ENCODE measurements at regions not wholly inside any gene's neighbourhood (a gene's known extent, or its start where the extent isn't known, plus 50 kb on each side); places are given as distances from the start of the nearest gene placed in this dataset.
A peak's percentile ranks its signal among the peaks of the same experiment; 100 is the strongest.

DNA sequence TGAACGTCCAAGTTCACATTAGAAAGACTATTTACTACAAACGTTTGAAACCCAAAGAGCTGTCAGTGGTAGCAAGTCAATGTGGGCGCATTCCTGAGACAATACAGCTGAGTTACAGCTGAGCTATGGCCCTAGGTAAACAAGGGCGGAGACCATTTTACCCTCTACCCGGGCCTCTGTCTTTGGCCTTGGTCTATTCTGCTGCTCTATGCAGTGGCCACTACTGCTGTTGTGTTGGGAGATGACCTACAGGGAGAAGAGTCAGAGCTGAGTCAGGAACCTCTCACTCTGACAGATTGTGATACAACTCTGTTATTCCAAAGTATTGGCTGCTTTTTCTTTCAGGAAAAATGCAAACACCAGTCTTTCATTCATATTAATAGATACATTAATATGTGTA lies 700.6 kb downstream of the SEMA5A start:
- CTCF ChIA-PET = interaction anchor here (1.7 to 2.3 kb wide), 2 partner anchors 16 to 22 kb away, joined by 5 to 9 read pairs; no protein-coding TSS in a partner anchor
- dilution Hi-C loops (cut with MboI; ENCODE audit: extremely low pct_ligation_motif_present, low sequenced_read_pairs) (no loop called here), intact Hi-C loops (cut with micrococcal nuclease) (no loop called here)
- BruUV-seq (replicated peaks) = no TSS peak
- Histone ChIP-seq H2AFZ (ENCODE audit: low read depth, low read length) (peak overlapping the region; percentile 42), H3K9ac (replicated peaks; ENCODE audit: extremely low read depth, insufficient read depth, low read length) (no peak overlapping the region), H3K4me1 (ENCODE audit: control insufficient read depth, extremely low read depth, insufficient read depth, low read length) (peaks cover 4% of the 10 kb centered on the region), H3K79me2 (ENCODE audit: control insufficient read depth, insufficient read depth, low read length) (no peaks in the 10 kb centered on the region), H4K20me1 (replicated peaks; ENCODE audit: control insufficient read depth, extremely low read depth, insufficient read depth, low read length) (no peaks in the 10 kb centered on the region), H3K9me1 (replicated peaks; ENCODE audit: control insufficient read depth, extremely low read depth, insufficient read depth, low read length) (no peaks in the 10 kb centered on the region), H3K9me3 (replicated peaks; ENCODE audit: control insufficient read depth, insufficient read depth, low read length) (no peaks in the 10 kb centered on the region), H3K4me3 (replicated peaks in 1 of 3; ENCODE audit: insufficient read depth in 1 of 3, low read depth in 1 of 3, low read length in 3 of 3) (no peak overlapping the region), H3K4me2 (ENCODE audit: insufficient read depth, low read length) (no peak overlapping the region), H3K36me3 (ENCODE audit: control insufficient read depth in 2 of 2, extremely low read depth in 1 of 2, insufficient read depth in 2 of 2, low read length in 2 of 2) (no peaks in the 10 kb centered on the region), H3K27ac (ENCODE audit: insufficient read depth, low read depth, low read length) (no peak overlapping the region), H3K27me3 (ENCODE audit: control insufficient read depth in 2 of 2, insufficient read depth in 2 of 2, low read length in 2 of 2) (no peaks in the 10 kb centered on the region)
- POLR2A ChIA-PET = no interaction called here
- FAIRE-seq = peak; percentile 47
- TF ChIP-seq MYC (IDR thresholded peaks at IDR 0.05; ENCODE audit: low read depth, low read length) (no peak), JUN (IDR thresholded peaks at IDR 0.05; ENCODE audit: borderline replicate concordance, insufficient read depth, insufficient read length, low read depth) (no peak), GATA2 (IDR thresholded peaks at IDR 0.05; ENCODE audit: insufficient read depth, insufficient read length, low read depth, low read length) (no peak), FOS (IDR thresholded peaks at IDR 0.05; ENCODE audit: borderline replicate concordance, insufficient read depth, low read length) (no peak)
- DNase-seq (ENCODE audit: low read depth, low spot score) = no peak

DNA sequence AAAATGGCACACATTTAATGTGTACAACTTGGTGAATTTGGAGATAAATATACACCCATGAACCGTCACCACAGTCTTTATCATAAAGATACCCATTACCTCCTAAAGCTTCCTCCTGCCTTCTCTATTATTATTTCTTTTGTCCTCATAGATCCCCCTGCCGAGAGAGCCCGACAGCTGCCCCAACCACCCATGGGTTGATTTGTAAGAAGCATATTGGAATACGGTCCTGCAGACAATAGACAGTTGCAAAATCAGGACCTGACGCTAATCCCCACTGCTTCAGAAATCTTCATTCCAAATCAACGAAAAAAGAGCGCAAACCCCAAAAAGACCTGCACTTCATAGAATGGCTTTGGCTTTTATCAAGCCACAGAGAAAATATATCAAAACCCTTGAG lies 697.5 kb downstream of the SEMA5A start:
- H3K9ac ChIP-seq (replicated peaks; ENCODE audit: extremely low read depth, insufficient read depth, low read length) = no peak overlapping the region
- ChIA-PET POLR2A (no interaction called here), CTCF (no interaction called here)
- H3K79me2 ChIP-seq (ENCODE audit: control insufficient read depth, insufficient read depth, low read length) = no peaks in the 10 kb centered on the region
- H3K27ac ChIP-seq (ENCODE audit: insufficient read depth, low read depth, low read length) = no peak overlapping the region
- no peak overlapping the region for H2AFZ ChIP-seq (ENCODE audit: low read depth, low read length)
- TF ChIP-seq EZH2 (IDR thresholded peaks at IDR 0.05; ENCODE audit: borderline replicate concordance, low read depth, low read length, severe bottlenecking) = no peak
- TF ChIP-seq, protein P1, sequence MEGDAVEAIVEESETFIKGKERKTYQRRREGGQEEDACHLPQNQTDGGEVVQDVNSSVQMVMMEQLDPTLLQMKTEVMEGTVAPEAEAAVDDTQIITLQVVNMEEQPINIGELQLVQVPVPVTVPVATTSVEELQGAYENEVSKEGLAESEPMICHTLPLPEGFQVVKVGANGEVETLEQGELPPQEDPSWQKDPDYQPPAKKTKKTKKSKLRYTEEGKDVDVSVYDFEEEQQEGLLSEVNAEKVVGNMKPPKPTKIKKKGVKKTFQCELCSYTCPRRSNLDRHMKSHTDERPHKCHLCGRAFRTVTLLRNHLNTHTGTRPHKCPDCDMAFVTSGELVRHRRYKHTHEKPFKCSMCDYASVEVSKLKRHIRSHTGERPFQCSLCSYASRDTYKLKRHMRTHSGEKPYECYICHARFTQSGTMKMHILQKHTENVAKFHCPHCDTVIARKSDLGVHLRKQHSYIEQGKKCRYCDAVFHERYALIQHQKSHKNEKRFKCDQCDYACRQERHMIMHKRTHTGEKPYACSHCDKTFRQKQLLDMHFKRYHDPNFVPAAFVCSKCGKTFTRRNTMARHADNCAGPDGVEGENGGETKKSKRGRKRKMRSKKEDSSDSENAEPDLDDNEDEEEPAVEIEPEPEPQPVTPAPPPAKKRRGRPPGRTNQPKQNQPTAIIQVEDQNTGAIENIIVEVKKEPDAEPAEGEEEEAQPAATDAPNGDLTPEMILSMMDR (IDR thresholded peaks at IDR 0.05; ENCODE audit: extremely low read depth in 1 of 2, insufficient read depth in 1 of 2, low read depth in 1 of 2, low read length in 2 of 2) = no peak
- no peak for TF ChIP-seq FOS (IDR thresholded peaks at IDR 0.05; ENCODE audit: borderline replicate concordance, insufficient read depth, low read length)
- no peak for TF ChIP-seq POLR2AphosphoS5 (IDR thresholded peaks at IDR 0.05; ENCODE audit: insufficient read depth, low read depth, low read length)
- no peak for TF ChIP-seq JUN (IDR thresholded peaks at IDR 0.05; ENCODE audit: borderline replicate concordance, insufficient read depth, insufficient read length, low read depth)
- no peak for TF ChIP-seq GATA2 (IDR thresholded peaks at IDR 0.05; ENCODE audit: insufficient read depth, insufficient read length, low read depth, low read length)
- no peak for TF ChIP-seq POLR2A (IDR thresholded peaks at IDR 0.05; ENCODE audit: low read depth, low read length)
- TF ChIP-seq, protein P2, sequence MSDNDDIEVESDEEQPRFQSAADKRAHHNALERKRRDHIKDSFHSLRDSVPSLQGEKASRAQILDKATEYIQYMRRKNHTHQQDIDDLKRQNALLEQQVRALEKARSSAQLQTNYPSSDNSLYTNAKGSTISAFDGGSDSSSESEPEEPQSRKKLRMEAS (IDR thresholded peaks at IDR 0.05; ENCODE audit: insufficient read depth, insufficient read length) = no peak
- no peak for TF ChIP-seq MYC (IDR thresholded peaks at IDR 0.05; ENCODE audit: low read depth, low read length)
- no peaks in the 10 kb centered on the region for H4K20me1 ChIP-seq (replicated peaks; ENCODE audit: control insufficient read depth, extremely low read depth, insufficient read depth, low read length)
- no peak for DNase-seq (ENCODE audit: low read depth, low spot score)
- no peaks in the 10 kb centered on the region for H3K36me3 ChIP-seq (ENCODE audit: control insufficient read depth in 2 of 2, extremely low read depth in 1 of 2, insufficient read depth in 2 of 2, low read length in 2 of 2)
- H3K4me3 ChIP-seq (replicated peaks in 1 of 3; ENCODE audit: insufficient read depth in 1 of 3, low read depth in 1 of 3, low read length in 3 of 3) = no peak overlapping the region
- H3K27me3 ChIP-seq (ENCODE audit: control insufficient read depth in 2 of 2, insufficient read depth in 2 of 2, low read length in 2 of 2) = no peaks in the 10 kb centered on the region
- BruUV-seq (replicated peaks) = no TSS peak
- H3K4me1 ChIP-seq (ENCODE audit: control insufficient read depth, extremely low read depth, insufficient read depth, low read length) = peaks cover 4% of the 10 kb centered on the region
- H3K9me3 ChIP-seq (replicated peaks; ENCODE audit: control insufficient read depth, insufficient read depth, low read length) = no peaks in the 10 kb centered on the region
- no peaks in the 10 kb centered on the region for H3K9me1 ChIP-seq (replicated peaks; ENCODE audit: control insufficient read depth, extremely low read depth, insufficient read depth, low read length)
- H3K4me2 ChIP-seq (ENCODE audit: insufficient read depth, low read length) = no peak overlapping the region
- intact Hi-C loops (cut with micrococcal nuclease) (no loop called here), dilution Hi-C loops (cut with MboI; ENCODE audit: extremely low pct_ligation_motif_present, low sequenced_read_pairs) (no loop called here)
- no peak for FAIRE-seq

All from endothelial cell of umbilical vein (primary cell).